A549 (cell line): ENCODE measurements at regions not wholly inside any gene's neighbourhood (a gene's known extent, or its start where the extent isn't known, plus 50 kb on each side); places are given as distances from the start of the nearest gene placed in this dataset.

Experiments
- ATAC-seq, 2 experiments: fragments of 200-7000 bp in 1 of 2; fragments of >200 bp in 1 of 2; cut with Nextera tagmentation in 1 of 2; cut with Tn5 transposase in 1 of 2; 3 replicates each; pipeline versions ENCODE4 v1.8.0 to v1.9.1; 2018 to 2020; ENCODE audit warnings: mild to moderate bottlenecking in 1 of 2, moderate library complexity in 1 of 2
- CTCF ChIA-PET: fragments of 300-600 bp; sonication (Branson Sonifier 250); formaldehyde crosslinking; extraction: SDS; loops from one replicate; lab custom pipeline; 2021; ENCODE audit warnings: antibody characterized with exemption, inconsistent platforms; lab: Yijun Ruan, JAX
- POLR2A ChIA-PET: fragments of 350-600 bp; formaldehyde crosslinking; extraction: SDS; loops from one replicate; lab custom pipeline; 2021; ENCODE audit warnings: antibody characterized with exemption, inconsistent platforms; lab: Yijun Ruan, JAX
- DNase-seq, 2 experiments: peaks; one replicate each; pipeline versions ENCODE4 v3.0.0 to v3.0.0-alpha.2; 2011 to 2016; ENCODE audit warnings: low read depth in 1 of 2, low spot score in 1 of 2
- FAIRE-seq: peaks from 2 replicates; lab custom pipeline; 2011; peaks lifted over from hg19 to GRCh38; lab: Jason Lieb, UNC
- H3K27ac ChIP-seq, 2 experiments: fragments of >200 bp; sonication (Bioruptor Twin); formaldehyde crosslinking; 3 replicates each; pipeline ENCODE4 v1.5.1; 2016 to 2017
- H3K4me1 ChIP-seq: fragments of >200 bp; sonication (Bioruptor Twin); formaldehyde crosslinking; 3 replicates; pipeline ENCODE4 v1.6.1; 2016
- H3K4me2 ChIP-seq: fragments of >200 bp; sonication (Bioruptor Twin); formaldehyde crosslinking; 3 replicates; pipeline ENCODE4 v1.6.1; 2016
- H3K4me3 ChIP-seq: fragments of >200 bp; sonication (Bioruptor Twin); formaldehyde crosslinking; 3 replicates; pipeline ENCODE4 v1.5.1; 2016
- H3K9me3 ChIP-seq: fragments of >200 bp; sonication (Bioruptor Twin); formaldehyde crosslinking; 3 replicates; pipeline ENCODE4 v1.6.1; 2016
- CBX8 ChIP-seq: fragments of 200-600 bp; sonication (generic); IDR thresholded peaks from 2 replicates; pipeline ENCODE4 v1.6.1; 2016
- CHD2 ChIP-seq: fragments of 150-350 bp; IDR thresholded peaks from 2 replicates; pipeline ENCODE4 v1.6.1; 2014; ENCODE audit warnings: low read length; ENCODE audit not compliant: partially characterized antibody
- EHMT2 ChIP-seq: fragments of 200-600 bp; sonication (generic); IDR thresholded peaks from 2 replicates; pipeline ENCODE4 v1.6.1; 2016; ENCODE audit warnings: antibody characterized with exemption, low read depth, mild to moderate bottlenecking, moderate library complexity
- GATA3 ChIP-seq: IDR thresholded peaks from 2 replicates; pipeline ENCODE4 v1.6.1; 2012; ENCODE audit warnings: borderline replicate concordance
- HOXB13 ChIP-seq: fragments of 250-450 bp; sonication (Bioruptor Pico); IDR thresholded peaks from 2 replicates; pipeline ENCODE4 v1.5.0; 2020; ENCODE audit warnings: low read depth, mild to moderate bottlenecking, moderate library complexity
- HOXB5 ChIP-seq: fragments of 250-450 bp; sonication (Bioruptor Pico); IDR thresholded peaks from 2 replicates; pipeline ENCODE4 v1.5.0; 2020; ENCODE audit warnings: mild to moderate bottlenecking, moderate library complexity
- MAFK ChIP-seq: fragments of 450-650 bp; IDR thresholded peaks from 2 replicates; pipeline ENCODE4 v1.6.1; 2014; ENCODE audit not compliant: partially characterized antibody
- MAZ ChIP-seq: fragments of 150-350 bp; IDR thresholded peaks from 2 replicates; pipeline ENCODE4 v1.6.1; 2014; ENCODE audit warnings: antibody characterized with exemption, low read depth, low read length, borderline replicate concordance
- MYC ChIP-seq: IDR thresholded peaks from 2 replicates; pipeline ENCODE4 v1.6.1; 2012; ENCODE audit warnings: mild to moderate bottlenecking, inconsistent platforms, low read length, improper control_type of control experiment, borderline replicate concordance
- RARB ChIP-seq: fragments of 250-450 bp; sonication (Bioruptor Pico); IDR thresholded peaks from 2 replicates; pipeline ENCODE4 v1.8.0; 2021; ENCODE audit warnings: mild to moderate bottlenecking, moderate library complexity
- RCOR1 ChIP-seq: fragments of 150-350 bp; IDR thresholded peaks from 2 replicates; pipeline ENCODE4 v1.6.1; 2014; ENCODE audit warnings: antibody characterized with exemption, low read length, low read depth
- RFX5 ChIP-seq: fragments of 450-650 bp; IDR thresholded peaks from 2 replicates; pipeline ENCODE4 v1.7.1; 2014; ENCODE audit warnings: antibody characterized with exemption, mild to moderate bottlenecking, moderate library complexity
- SMC3 ChIP-seq: fragments of >200 bp; sonication (Bioruptor Twin); formaldehyde crosslinking; IDR thresholded peaks from 3 replicates; pipeline ENCODE4 v1.6.1; 2018; ENCODE audit warnings: inconsistent platforms
- TFCP2L1 ChIP-seq: fragments of 250-450 bp; sonication (Bioruptor Pico); IDR thresholded peaks from 2 replicates; pipeline ENCODE4 v1.5.0; 2021; ENCODE audit warnings: mild to moderate bottlenecking
- WGBS: methylation state at CpG from one replicate; pipeline ENCODE4 v1.1.6; 2017; ENCODE audit errors: missing lambda C conversion rate; 5-methylcytosine and 5-hydroxymethylcytosine counted together
- TF ChIP-seq, protein P1 (sequence below): fragments of >200 bp; sonication (Bioruptor Twin); formaldehyde crosslinking; IDR thresholded peaks from 3 replicates; pipeline ENCODE4 v1.6.1; 2016
- TF ChIP-seq, protein P2 (sequence below): fragments of 450-650 bp; IDR thresholded peaks from 2 replicates; pipeline ENCODE4 v1.6.1; 2014; ENCODE audit warnings: antibody characterized with exemption
- TF ChIP-seq, protein P3 (sequence below): fragments of 250-450 bp; sonication (Bioruptor Pico); IDR thresholded peaks from 2 replicates; pipeline ENCODE4 v1.5.0; 2021; ENCODE audit warnings: mild to moderate bottlenecking, moderate library complexity, borderline replicate concordance

DNA sequence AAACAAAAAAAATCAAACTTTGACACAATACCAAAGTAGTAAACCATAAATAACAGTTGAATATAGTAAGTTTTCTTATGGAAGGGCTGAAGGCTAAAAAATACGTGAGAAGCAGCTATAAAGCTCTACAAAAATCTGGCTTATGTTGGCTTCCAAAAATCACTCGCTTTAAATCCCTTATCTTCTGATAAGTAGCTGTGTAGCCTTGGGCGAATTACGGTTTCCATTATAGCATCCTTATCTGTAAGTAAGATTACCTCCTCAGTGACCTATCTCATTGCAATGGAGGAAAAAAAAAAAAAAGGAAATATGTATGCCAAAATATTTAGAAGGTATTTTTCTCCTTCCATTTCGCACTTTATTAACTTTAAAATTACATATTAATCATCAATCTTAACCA is 348.6 kb downstream of the PLOD2 start:
- FAIRE-seq = no peak
- no peak overlapping the region for H3K4me2 ChIP-seq
- DNase-seq = no peak
- H3K9me3 ChIP-seq = no peaks in the 10 kb centered on the region
- no peak for ATAC-seq
- no peak overlapping the region for H3K4me3 ChIP-seq
- CTCF ChIA-PET = no interaction called here
- no peaks in the 10 kb centered on the region for H3K4me1 ChIP-seq
- 49% methylated on average over 5 of the region's 5 CpGs for WGBS
- POLR2A ChIA-PET = no interaction called here
- H3K27ac ChIP-seq = no peak overlapping the region
- TF ChIP-seq EHMT2 (no peak), RCOR1 (no peak), HOXB13 (CRISPR knock-in tag) (no peak), MAFK (no peak), HOXB5 (CRISPR knock-in tag) (no peak), RARB (CRISPR knock-in tag) (no peak)
- TF ChIP-seq, protein P1, sequence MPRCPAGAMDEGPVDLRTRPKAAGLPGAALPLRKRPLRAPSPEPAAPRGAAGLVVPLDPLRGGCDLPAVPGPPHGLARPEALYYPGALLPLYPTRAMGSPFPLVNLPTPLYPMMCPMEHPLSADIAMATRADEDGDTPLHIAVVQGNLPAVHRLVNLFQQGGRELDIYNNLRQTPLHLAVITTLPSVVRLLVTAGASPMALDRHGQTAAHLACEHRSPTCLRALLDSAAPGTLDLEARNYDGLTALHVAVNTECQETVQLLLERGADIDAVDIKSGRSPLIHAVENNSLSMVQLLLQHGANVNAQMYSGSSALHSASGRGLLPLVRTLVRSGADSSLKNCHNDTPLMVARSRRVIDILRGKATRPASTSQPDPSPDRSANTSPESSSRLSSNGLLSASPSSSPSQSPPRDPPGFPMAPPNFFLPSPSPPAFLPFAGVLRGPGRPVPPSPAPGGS = no peak
- TF ChIP-seq, protein P2, sequence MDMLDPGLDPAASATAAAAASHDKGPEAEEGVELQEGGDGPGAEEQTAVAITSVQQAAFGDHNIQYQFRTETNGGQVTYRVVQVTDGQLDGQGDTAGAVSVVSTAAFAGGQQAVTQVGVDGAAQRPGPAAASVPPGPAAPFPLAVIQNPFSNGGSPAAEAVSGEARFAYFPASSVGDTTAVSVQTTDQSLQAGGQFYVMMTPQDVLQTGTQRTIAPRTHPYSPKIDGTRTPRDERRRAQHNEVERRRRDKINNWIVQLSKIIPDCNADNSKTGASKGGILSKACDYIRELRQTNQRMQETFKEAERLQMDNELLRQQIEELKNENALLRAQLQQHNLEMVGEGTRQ = no peak

DNA sequence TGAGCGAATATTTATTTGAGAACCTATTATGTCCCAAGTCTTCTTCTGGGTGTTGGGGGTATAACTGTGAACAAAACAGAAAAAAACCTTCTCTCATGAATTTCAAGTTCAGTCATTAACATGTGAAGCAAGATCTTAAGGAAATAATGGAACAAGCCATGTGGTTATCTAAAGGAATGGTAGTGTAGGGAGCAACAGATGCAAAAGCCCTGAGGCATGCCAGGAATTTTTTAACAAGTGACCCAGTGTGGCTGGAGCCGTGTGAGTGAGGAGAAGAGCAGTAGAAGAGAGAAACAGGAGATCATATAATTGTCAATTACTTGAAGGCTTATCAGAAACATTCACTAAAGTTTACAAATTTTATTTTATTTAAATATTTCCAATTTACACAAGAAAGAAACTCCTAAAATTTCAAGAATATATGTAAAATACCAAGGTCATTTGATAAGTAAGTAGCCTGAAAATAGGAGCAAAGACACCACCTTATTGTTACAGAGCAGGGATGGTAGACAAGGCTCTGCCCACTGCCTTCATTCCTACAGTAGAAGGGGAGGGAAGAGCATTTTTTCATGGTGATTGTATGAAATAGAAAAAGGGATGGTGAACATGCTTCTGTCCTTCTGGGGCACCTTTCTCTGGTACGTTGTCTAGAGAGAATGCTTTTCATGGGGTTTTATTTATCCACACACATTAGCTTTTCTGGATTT is 345.1 kb downstream of the PLOD2 start:
- CTCF ChIA-PET = no interaction called here
- WGBS = 15% methylated on average over 3 of the region's 3 CpGs
- DNase-seq (no peak), FAIRE-seq (no peak), ATAC-seq (no peak)
- Histone ChIP-seq H3K27ac (no peak overlapping the region), H3K9me3 (no peaks in the 10 kb centered on the region), H3K4me3 (no peak overlapping the region), H3K4me1 (no peaks in the 10 kb centered on the region), H3K4me2 (no peak overlapping the region)
- TF ChIP-seq GATA3 (no peak), HOXB13 (CRISPR knock-in tag) (no peak), MYC (no peak)
- POLR2A ChIA-PET = no interaction called here

DNA sequence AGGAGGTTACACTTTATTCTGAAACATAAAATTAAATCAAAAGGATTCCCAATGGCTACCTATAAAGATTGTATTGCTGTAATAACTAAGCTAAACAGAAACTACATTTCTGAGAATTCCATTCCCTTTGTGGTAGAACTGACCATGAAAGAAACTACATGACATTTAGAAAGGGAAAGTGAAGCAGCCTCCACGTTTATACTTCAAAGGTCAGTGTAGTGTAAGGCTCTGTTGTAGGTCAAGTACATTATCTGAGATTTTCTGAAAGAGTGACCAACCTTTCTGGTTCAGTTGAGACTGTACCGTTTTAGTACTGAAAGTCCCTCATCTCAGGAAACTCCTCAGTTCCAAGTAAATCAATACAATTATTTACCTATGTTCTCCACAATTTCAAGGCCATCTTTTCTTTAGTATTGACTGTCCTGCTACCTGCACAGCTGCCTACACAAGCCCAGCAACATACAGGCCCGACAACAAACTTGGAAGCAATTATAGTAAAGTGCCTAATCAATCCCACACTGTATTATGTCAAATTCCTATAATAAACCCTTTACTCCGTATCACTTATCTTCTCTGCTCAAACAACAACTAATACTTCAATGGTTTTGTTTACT is 343.0 kb downstream of the PLOD2 start:
- no peak overlapping the region for H3K4me2 ChIP-seq
- no peaks in the 10 kb centered on the region for H3K4me1 ChIP-seq
- H3K9me3 ChIP-seq = no peaks in the 10 kb centered on the region
- WGBS = 9% methylated on average over 4 of the region's 4 CpGs
- no peak overlapping the region for H3K27ac ChIP-seq
- TF ChIP-seq TFCP2L1 (CRISPR knock-in tag) (no peak), SMC3 (no peak), RCOR1 (no peak), MAZ (no peak), CBX8 (no peak), RFX5 (no peak), CHD2 (no peak), MYC (no peak)
- TF ChIP-seq, protein P3, sequence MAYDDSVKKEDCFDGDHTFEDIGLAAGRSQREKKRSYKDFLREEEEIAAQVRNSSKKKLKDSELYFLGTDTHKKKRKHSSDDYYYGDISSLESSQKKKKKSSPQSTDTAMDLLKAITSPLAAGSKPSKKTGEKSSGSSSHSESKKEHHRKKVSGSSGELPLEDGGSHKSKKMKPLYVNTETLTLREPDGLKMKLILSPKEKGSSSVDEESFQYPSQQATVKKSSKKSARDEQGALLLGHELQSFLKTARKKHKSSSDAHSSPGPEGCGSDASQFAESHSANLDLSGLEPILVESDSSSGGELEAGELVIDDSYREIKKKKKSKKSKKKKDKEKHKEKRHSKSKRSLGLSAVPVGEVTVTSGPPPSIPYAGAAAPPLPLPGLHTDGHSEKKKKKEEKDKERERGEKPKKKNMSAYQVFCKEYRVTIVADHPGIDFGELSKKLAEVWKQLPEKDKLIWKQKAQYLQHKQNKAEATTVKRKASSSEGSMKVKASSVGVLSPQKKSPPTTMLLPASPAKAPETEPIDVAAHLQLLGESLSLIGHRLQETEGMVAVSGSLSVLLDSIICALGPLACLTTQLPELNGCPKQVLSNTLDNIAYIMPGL (CRISPR knock-in tag) = no peak
- no peak for ATAC-seq
- ChIA-PET POLR2A (no interaction called here), CTCF (no interaction called here)
- DNase-seq = no peak
- H3K4me3 ChIP-seq = no peak overlapping the region
- FAIRE-seq = no peak
